ENCODE measurements at regions not wholly inside any gene's neighbourhood (a gene's known extent, or its start where the extent isn't known, plus 50 kb on each side); places are given as distances from the start of the nearest gene placed in this dataset.

GRCh38 chr6:163906006-163906710 is 491.6 kb downstream of the QKI start:
- Histone ChIP-seq H3K4me3 (no peak overlapping the region), H3K27ac (no peak overlapping the region)
- TF ChIP-seq, protein P1, sequence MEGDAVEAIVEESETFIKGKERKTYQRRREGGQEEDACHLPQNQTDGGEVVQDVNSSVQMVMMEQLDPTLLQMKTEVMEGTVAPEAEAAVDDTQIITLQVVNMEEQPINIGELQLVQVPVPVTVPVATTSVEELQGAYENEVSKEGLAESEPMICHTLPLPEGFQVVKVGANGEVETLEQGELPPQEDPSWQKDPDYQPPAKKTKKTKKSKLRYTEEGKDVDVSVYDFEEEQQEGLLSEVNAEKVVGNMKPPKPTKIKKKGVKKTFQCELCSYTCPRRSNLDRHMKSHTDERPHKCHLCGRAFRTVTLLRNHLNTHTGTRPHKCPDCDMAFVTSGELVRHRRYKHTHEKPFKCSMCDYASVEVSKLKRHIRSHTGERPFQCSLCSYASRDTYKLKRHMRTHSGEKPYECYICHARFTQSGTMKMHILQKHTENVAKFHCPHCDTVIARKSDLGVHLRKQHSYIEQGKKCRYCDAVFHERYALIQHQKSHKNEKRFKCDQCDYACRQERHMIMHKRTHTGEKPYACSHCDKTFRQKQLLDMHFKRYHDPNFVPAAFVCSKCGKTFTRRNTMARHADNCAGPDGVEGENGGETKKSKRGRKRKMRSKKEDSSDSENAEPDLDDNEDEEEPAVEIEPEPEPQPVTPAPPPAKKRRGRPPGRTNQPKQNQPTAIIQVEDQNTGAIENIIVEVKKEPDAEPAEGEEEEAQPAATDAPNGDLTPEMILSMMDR (IDR thresholded peaks at IDR 0.05): no peak
- no peak for DNase-seq (ENCODE audit: low spot score)

- Histone ChIP-seq H3K4me3 (no peak overlapping the region), H3K27ac (no peak overlapping the region)
- DNase-seq (ENCODE audit: low spot score): no peak
- TF ChIP-seq, protein P1 (IDR thresholded peaks at IDR 0.05): no peak
Observed at GRCh38 chr6:163904186-163904585, 489.7 kb downstream of the QKI start.

GRCh38 chr6:163903541-163903940 is 489.0 kb downstream of the QKI start:
- TF ChIP-seq, protein P1 (IDR thresholded peaks at IDR 0.05): no peak
- Histone ChIP-seq H3K4me3 (no peak overlapping the region), H3K27ac (no peak overlapping the region)
- DNase-seq (ENCODE audit: low spot score): no peak

DNA sequence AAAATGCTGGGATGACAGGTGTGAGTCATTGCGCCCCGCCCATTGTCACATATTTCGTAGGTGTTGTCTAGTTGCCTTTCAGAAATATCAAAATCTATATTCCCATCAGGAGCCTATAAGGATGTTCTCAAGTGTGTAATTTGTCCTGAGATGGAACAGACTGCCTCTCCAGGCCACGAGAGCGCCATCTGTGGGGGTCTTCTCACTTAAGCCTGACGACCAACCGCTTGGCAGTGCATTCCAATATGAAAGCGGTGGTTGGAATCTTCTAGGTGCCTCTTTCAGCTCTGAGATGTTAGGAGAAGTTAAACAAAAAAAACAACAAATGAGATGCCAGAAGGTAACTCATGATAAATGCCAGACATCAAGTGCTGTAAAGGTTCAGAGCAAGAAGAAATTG is 488.5 kb downstream of the QKI start:
- H3K27ac ChIP-seq: no peak overlapping the region
- no peak overlapping the region for H3K4me3 ChIP-seq
- DNase-seq (ENCODE audit: low spot score): no peak
- TF ChIP-seq, protein P1 (IDR thresholded peaks at IDR 0.05): no peak

GRCh38 chr6:163901681-163902080 is 487.2 kb downstream of the QKI start:
- no peak overlapping the region for H3K4me3 ChIP-seq
- H3K27ac ChIP-seq: no peak overlapping the region
- TF ChIP-seq, protein P1 (IDR thresholded peaks at IDR 0.05): no peak
- DNase-seq (ENCODE audit: low spot score): no peak

GRCh38 chr6:163900570-163900969 is 486.1 kb downstream of the QKI start:
- Histone ChIP-seq H3K4me3 (no peak overlapping the region), H3K27ac (no peak overlapping the region)
- TF ChIP-seq, protein P1 (IDR thresholded peaks at IDR 0.05): no peak
- DNase-seq (ENCODE audit: low spot score): no peak

GRCh38 chr6:163897669-163898068 is 483.2 kb downstream of the QKI start:
- TF ChIP-seq, protein P1 (IDR thresholded peaks at IDR 0.05): no peak
- DNase-seq (ENCODE audit: low spot score): no peak
- H3K4me3 ChIP-seq: no peak overlapping the region
- H3K27ac ChIP-seq: no peak overlapping the region
